ENCODE measurements at regions not wholly inside any gene's neighbourhood (a gene's known extent, or its start where the extent isn't known, plus 50 kb on each side); places are given as distances from the start of the nearest gene placed in this dataset.

DNA sequence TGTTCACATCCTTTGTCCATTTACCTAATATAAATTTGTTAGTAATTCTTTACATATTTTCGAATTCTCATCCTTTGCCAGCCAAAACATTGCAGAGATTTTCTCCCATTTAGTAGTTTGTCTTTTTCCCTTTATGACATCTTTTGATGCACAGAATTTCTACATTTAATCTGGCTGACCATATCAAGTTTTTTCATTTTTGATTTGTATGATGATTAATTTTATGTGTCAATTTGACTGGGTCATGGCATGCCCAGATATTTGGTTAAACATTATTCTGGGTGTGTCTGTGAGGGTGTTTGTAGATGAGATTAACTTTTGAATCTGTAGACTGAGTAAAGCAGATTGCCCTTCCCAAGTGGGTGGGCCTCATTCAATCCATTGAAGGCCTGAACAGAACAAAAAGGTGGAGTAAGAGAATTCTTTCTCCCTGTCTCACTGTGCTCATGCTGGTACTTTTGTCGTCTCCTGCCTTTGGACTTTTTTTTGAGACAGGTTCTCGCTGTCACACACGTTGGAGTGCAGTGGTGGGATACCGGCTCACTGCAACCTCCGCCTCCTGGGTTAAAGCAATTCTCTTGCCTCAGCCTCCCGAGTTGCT, 72.1 kb upstream of the EPB41L1 start:
- DNase-seq (ENCODE audit: low spot score) = peak; percentile 74

DNA sequence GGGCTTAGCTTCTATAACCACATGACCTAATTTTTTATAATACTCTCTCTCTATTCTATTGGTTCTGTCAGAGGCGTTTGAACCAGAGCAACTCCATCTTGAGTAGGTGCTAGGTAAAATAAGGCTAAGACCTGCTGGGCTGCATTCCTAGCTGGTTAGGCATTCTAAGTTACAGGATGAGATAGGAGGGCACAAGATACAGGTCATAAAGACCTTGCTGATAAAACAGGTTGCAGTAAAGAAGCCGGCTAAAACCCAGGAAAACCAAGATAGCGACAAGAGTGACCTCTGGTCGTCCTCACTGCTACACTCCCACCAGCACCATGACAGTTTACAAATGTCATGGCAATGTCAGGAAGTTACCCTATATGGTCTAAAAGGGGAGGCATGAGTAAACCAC, 71.3 kb upstream of the EPB41L1 start:
- peak; percentile 70 for DNase-seq (ENCODE audit: low spot score)

DNA sequence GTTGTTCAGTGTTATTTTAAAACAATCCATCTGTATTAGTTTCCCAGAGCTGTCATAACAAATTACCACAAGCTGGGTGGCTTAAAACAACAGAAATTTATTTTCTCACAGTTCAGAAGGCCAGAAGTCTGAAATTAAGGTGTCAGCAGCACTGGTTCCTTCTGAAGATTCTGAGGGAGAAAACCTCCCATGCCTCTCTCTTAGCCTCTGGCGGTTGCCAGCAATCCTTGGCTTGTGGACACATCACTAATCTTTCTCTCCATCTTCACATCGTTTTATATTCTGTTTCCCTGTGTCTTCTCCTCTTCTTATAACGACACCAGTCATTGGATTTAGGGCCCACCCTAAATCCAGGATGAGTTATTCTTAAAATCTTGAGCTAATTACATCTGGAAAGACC, 70.2 kb upstream of the EPB41L1 start:
- DNase-seq (ENCODE audit: low spot score) = no peak

DNA sequence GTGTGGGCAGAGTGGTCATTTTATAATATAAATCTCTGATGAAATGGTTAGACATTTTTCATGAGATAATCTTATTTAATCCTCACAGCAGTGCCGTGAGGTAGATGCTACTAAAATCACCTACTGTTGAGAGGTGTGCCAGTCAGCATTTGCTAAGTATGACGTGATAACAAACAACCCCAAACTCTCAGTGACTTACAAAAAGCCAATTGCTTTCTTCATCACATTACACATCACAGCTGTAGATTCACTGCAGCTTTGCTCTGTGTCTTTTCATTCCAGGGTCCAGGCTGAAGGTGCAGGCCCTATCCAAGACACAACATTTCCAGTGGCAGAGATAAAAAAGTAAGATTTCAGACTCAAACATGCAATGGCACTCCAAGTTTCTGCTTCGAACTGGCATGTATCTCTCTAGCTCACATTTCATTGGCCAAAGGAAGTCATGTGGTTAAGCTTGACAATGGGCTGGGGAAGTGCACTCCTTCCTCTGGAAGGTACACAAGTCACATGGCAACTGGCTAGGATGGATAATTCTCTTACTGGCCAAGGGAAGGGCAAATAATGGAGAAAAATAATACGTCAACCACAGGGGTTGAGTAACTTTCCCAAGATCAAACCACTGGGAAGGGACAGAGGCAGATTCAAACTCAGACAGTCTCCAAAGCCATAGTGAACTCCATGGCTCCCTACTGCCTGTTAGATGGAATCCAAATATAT, 69.5 kb upstream of the EPB41L1 start:
- DNase-seq (ENCODE audit: low spot score) = no peak

DNA sequence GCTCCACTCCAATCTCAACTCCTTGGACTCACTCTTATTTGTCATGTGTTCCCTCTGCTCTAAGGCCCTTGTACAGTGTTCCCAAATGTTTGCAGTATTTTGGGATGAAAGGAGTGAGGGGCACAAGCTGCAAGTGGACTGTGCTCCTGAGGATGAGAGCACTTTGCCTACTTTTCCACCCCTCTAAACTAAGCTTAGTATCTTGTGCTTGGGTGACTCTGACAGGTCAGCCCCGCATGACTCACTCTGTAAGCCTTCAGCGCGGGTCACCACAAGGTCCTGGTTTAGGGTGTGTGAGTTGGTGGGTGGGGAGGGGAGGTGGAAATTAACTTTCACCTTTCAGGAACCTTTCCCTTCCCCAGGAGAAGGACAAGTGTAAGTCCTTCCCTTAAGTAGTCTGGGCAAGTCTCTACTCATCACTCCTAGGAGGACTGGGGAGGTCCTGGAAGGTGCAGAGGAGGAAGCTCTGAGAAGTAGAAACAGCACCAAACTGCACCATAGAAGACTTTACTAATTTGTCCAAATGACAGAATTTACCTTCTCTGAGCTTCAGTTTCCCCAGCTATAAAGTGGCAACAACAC, 68.8 kb upstream of the EPB41L1 start:
- DNase-seq (ENCODE audit: low spot score) = peak; percentile 93

DNA sequence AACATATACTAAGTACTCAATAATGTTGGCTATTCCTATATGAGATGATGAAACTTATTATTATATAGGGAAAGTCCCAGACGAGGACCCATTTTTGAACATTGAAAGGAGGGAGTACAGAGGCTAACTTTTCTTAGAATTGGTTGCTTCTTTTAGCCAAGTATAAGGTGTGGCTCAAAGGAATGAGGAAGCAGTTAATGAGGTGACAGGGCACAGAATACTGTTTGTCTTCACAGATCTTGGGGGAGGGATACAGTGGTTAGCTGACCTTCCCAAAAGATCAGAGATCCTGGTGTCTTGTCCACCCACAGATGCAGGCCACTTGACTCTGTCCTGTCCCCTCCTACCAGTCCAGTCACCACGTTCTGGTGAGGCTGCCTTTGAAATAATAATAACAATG, 67.8 kb upstream of the EPB41L1 start:
- DNase-seq (ENCODE audit: low spot score) = peak; percentile 87

DNA sequence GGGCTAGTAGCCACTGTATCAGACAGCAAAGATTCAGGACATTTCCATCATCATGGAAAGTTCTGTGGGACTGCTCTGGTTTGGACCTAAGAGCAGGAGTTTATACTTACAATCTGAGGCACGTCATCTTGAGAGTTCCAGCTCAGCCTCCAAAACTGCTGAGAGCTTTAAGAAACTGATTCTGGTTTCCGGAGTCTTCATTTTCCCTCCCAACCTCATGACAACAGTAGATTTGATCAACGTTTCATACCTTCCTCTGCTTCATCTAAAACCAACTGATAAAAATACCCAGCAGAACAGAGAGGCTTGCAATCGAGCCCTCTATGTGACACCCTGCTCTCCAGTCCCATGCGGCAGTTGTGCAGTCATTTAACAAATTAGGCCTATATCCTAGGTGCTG, 64.3 kb upstream of the EPB41L1 start:
- DNase-seq (ENCODE audit: low spot score) = no peak

DNA sequence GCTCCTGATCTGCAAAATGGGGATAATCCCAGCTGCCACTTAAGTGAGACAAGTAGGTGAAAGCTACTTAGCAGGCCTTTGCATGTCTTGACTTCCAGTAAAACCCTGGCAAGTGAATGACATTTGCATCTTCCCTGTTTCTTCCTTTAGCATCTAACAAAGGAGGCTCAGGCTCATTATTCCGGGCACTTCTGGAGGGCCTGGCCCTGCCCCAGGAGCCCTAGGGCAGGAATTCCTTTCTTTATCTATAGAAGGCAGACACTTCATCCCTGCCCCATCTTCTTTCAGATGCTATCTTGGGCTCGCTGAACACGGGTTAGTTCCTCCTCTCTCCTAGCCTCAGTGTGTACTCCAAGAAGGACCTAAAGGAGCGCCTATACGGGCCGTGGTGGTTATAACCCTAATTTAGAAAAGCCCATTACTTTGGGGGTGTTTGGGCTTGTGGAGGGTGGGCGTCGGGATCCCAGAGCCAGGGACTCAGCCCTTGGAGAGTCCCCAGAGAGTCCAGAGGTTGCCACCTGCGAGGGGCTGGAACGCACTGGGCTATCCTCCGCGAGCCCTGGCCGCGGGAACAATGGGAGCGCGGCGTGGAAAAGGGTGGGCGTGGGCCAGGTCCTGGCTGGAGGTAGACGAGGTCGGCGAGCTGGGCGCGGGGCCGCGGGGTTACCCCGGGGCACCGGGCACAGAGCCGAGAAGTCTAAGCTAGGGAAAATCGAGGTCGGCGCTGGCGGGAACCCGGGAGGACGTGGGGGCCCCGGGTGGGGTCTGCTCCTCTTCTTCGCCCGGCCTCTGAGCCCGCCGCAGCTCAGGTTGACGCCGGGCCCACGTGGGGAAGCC, 62.8 kb upstream of the EPB41L1 start:
- no peak for DNase-seq (ENCODE audit: low spot score)

DNA sequence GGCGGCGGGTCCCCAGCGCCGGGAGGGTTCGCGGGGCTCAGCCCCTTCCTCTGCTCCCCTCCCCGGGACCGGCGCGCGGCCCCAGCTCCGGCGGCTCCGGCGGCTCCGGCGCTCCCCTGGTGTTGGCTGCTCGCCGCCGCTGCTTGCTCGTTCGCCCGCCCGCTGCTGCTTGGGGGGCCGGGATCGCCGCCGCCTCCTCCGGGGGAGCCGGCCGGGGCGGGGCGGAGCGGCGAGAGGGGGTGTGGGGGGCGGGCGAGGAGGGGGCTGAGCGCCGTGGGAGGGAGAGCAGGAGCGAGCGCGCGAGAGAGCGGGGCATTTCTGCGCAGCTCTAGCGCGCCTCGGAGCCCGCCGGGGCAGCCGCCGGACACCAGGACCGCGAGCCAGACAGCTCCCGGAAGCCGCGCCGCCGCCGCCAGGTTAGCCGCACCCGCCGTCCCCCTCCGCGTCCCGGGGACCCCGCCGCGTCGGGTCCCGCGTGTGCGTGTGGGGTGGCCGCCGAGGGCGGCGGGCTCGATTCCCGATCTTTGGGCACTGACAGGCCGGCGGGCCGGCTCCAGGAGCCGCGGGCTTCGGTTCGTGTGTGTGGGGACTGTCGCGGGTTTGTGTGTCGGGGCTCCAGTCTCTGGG, 62.0 kb upstream of the EPB41L1 start:
- DNase-seq (ENCODE audit: low spot score) = no peak

DNA sequence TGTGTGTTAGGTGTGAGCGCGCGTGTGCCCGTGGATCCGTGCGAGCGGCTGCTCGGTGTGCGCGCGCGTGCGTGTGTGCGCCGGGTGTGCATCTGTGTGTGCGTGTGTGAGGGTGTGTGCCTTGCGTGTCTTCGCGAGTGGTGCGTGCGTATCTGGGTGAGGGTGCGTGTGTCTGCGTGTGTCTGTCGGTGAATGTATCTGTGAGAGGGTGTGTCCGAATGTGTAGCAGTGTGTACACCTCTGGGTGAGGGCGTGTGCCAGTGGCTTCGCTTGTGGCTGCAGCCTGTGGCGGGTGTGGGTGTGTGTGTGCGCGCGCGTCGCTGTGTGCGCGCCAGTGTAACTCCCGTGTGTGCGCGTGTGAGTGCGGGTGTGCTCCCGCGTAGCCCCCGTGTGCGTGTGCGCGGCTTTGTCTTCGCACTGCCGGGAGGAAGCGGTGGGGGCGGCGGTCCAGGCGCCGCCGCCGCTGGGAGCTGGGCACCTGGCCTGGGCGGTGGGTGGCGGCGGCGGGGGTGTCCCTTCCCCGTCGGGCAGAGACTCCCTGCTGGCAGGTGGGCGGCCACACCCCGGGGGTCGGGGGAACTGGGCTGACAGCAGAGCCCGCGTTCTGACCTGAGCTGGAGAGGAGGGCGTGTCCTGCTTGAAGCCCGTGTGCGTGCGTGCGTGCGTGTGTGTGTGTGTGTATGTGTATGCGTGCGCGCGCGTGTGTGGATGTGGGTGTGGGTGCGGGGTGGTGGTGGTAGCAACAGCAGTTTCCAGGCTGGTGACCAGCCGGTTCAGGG, 61.3 kb upstream of the EPB41L1 start:
- no peak for DNase-seq (ENCODE audit: low spot score)

DNA sequence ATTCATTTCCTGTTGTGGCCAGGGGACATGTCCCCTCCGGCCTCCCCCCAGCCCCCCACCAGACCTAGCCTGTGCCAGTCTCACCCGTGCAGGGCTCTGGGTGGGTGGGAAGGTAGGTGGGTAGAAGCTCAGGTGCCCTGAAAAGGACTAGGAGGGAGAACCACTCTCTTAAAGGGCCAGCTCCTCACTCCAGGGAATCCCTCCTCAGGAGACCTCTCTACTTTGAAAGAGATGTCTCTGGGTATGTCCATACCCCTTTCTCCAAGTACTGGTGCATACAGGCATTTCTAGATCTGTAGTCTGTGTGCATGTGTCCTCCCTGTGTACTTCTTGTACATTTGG, 60.8 kb upstream of the EPB41L1 start:
- no peak for DNase-seq (ENCODE audit: low spot score)

DNA sequence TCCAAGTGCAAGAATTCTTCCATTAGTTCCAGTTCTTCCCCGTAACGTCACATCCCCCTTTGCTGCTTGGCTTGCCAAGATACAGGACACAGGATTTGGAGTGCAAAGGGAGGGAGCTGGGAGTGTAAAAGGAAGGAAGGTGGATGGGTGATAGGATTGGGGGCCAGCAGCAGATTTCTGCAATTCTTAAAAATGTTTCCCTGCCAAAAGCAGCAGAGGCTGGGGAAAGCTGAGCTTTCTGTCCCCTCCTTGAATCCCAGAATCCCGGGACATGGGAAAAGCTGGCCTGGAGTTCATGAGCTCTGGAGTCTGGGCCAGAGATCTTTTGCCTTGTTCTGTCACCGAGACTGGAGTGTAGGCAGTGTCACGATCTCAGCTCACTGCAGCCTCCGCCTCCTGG, 60.0 kb upstream of the EPB41L1 start:
- no peak for DNase-seq (ENCODE audit: low spot score)

DNA sequence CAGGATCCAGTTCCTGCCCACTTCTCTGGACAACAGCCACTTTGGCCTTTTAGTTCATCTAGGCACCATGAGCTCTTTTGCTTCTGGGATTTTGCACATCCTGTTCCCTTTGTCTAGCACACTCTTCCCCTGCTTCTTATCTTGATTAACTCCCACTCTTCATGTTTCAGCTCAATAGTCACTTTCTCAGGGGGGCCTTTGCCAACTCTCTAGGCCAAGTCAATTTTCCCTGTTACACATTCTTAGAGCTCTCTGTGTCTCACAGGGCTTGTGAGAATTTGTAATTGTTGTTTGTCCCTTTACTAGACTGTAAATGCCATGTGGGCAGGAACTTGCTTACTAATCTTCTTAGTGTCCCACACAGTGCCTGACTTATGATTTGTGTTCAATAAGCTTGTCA, 58.1 kb upstream of the EPB41L1 start:
- DNase-seq (ENCODE audit: low spot score) = no peak

DNA sequence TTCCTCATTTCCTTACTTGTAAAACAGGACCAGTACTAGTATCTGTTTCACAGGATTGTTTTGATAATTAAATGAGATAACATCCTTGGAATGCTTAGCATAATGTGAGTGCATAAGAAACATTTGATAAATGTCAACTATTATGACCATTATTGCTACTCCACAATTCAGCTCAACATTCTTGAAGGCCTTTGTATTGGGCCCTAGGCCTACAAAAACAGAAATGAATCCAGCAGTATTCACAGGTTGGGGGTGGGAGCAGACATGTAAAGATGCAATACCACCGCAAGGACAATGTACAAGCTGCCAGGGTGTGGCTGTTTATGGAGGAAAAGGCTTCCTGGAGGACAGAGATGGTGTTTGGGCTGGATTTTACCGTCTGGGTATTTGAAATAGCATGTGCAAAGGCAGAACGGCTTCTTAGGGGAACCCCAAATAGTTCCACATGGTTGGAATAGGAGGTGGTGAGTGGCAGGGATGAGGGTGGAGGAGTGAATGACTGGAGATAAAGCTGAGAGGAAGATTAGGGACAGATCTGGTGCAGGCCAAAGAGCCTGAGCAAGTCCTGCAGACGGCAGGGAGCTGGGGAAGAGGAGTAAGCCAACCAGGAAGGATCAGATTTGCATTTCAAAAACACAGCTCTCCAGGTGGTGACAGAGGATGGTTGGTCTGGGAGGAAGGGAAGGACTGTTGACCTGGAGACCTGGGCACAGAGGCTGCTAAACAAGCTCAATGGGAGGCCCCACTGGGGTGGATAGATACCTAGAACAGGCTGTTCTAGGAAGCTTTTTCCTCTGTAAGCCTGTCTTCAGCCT, 57.0 kb upstream of the EPB41L1 start:
- DNase-seq (ENCODE audit: low spot score) = peak; percentile 54

DNA sequence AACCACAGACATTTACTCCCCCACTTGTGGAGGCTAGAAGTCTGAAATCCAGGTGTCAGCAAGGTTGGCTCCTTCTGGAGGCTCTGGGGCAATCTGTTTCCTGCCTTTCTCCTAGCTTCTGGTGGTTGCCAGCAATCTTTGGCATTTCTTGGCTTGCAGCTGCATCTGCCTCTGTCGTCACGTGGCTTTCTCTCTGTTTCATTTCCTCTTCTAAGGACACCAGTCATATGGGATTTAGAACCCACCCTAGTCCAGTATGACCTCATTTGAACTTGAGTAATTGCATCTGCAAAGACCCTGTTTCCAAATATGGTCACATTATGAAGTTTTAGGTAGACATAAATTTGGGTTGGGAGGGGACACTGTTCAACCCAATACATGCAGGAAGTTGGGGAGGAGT, 56.2 kb upstream of the EPB41L1 start:
- no peak for DNase-seq (ENCODE audit: low spot score)

DNA sequence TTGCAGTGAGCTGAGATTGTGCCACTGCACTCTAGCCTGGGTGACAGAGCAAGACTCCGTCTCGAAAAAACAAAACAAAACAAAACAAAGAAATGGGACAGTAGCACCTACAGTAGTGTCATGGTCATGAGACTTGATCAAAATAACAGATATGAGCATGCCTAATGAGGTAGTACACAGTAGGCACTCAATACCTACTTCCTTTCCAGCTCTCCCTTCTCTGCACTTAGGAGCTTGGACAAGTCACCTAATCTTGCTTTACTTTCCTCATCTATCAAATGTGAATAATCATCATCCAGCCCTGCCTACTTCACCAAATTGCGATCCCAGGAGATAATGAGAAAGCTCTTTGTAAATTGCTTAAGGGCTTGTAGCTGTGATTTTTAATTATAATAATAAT, 55.4 kb upstream of the EPB41L1 start:
- DNase-seq (ENCODE audit: low spot score) = no peak

DNA sequence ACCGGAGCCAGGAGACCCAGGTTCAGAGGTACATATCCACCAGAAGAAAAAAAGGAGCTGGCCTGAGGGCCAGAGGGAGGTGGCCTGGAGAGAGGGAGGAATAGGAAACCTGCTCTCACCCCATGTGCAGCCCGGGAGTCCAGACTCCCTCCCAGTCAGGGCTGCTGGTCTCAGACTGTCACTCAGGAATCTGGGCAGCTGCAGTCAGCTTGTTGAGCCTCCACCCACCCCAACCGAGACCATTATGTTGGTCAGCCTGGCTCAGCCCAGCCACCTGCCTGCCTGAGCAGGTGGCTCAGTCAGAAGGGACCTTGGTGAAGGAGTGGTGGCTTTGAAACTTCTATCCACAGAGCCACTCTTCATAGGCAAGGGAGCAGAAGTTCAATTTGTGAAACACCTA, 53.3 kb upstream of the EPB41L1 start:
- DNase-seq (ENCODE audit: low spot score) = no peak

DNA sequence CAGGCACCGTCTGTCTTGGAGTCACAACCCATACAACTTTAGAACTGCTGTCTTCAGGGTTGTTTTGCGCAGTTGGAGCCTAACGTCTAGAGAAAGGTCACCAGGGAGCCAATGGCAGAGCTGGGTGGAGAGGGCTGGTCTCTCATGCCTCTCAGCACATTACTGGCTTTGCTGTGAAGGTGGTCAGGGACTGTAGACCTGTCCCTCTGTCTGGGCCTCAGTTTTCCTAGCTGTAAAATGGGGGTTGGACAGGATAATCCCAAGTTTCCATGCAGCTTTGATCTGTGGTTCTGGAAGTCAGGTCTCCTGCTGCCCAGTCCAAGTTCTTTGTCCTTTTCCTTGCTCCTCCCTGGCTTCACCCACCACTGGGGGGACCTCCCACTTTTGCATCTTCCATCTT, 52.2 kb upstream of the EPB41L1 start:
- no peak for DNase-seq (ENCODE audit: low spot score)

DNA sequence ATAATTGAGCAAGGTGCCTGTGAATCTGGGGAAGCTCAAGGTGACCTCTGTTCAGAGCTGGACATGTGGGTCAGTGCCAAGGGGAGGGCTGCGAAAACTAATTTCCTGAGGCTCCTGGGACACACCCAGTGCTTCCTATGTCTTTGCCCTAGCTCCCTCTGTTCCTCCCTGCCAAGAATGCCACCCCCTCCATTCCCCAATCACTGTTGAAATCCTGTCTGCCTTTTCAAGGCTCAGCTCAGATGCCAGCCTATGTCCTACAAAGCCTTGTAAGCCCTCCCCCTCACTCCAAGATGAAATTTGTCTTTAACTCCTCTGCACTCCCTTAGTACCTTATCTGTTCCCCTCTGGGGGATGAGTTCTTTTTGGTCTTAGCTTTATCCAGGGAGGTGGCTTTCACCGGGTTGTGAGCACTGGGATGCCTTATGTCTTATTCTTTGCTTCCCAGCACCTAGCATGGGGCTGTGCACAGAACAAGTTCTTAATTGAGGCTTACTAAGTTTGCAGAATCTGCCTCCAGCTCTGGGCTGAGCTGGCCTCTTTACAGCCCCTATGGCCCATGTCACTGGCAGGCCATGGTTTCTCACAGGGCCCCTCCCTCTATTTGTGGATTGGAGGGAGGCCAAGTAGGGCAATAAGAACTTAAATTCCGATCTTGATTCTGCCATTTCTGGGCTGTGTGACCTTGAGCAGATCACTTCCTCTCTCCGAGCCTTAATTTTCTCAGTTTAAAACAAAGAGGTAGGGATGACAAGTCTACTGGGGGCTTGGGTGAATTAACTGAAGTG, 51.5 kb upstream of the EPB41L1 start:
- no peak for DNase-seq (ENCODE audit: low spot score)

DNA sequence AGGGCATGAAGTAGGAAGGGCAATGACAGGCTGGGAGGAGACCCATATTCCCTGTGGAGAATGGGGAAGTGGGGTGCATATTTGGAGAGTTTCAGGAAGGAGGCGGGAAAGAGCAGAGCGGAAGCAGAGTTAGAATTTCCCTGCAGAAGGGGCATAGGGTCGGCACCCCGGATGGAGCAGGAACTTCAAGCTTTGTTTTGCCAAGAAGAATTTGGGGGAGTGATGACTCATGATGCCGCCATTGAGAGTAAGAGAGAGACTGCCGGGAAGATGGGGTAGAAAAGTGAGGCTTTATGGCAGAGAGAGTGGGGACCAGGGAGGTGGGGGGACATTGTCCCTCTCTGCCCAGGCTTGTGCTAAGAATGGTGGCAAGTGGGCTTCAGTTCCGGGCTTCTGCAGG, 50.3 kb upstream of the EPB41L1 start:
- no peak for DNase-seq (ENCODE audit: low spot score)

Data from LoVo (cell line).